GM18519 (cell line): ENCODE measurements at regions not wholly inside any gene's neighbourhood (a gene's known extent, or its start where the extent isn't known, plus 50 kb on each side); places are given as distances from the start of the nearest gene placed in this dataset.

Experiments
- ATAC-seq: cut with Tn5 transposase; IDR thresholded peaks from one replicate; pipeline ENCODE4 v1.9.1; 2021; ENCODE audit warnings: mild to moderate bottlenecking, moderate library complexity; ENCODE audit not compliant: unreplicated experiment, low FRiP score

DNA sequence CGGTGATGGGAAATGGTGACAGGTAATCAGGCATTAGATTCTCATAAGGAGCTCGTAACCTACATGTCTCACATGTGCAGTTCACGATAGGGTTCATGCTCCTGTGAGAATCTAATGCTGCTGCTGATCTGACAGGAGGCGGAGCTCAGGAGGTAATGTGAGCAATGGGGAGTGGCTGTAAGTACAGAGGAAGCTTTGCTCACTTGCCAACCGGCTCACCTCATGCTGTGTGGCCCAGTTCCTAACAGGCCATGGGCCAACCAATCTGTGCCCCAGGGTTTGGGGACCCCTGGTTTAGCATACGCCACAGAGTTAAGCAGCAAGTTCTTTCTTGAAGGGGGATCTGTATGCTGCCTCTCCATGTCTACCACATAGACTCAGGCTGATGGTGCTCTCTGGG, 133.1 kb downstream of the IQUB start:
- ATAC-seq, result no peak

DNA sequence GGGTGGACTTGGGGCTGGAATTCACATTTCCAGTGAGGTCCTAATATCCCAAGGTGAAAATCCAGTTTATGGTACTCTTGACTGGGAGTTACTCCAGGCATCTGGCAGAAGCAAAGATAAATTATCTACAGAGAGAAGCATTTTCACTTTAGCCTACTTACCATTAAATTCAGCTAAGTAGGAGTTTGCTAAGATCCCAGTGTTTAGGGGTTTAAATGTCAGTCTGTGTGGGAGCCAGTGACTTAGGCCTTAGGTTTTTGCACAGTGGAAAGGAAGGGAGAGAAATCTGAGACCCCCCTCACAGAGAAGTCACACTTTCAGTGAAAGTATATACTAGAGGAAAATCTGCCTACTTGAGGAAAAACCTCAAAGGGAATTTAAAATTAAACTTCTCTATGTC, 134.2 kb downstream of the IQUB start:
- no peak for ATAC-seq

DNA sequence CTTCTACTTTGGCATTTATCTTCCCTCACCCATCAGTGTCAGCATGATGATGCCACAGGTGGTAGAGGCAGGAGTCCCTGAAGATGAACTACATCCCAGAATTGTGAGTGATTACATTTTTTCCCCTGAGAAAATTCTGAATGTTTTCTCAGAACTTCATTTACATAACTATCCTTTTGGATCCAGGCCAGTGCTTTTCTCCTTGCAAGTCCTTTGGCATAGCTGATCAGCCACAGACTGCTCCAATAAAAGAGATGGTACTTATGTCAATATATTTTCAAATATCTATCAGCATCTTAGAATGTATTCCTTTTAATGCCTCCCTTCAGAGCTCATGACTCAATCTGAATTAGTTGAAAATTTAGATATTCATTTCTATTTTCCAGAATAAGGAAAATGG, 135.5 kb downstream of the IQUB start:
- no peak for ATAC-seq

DNA sequence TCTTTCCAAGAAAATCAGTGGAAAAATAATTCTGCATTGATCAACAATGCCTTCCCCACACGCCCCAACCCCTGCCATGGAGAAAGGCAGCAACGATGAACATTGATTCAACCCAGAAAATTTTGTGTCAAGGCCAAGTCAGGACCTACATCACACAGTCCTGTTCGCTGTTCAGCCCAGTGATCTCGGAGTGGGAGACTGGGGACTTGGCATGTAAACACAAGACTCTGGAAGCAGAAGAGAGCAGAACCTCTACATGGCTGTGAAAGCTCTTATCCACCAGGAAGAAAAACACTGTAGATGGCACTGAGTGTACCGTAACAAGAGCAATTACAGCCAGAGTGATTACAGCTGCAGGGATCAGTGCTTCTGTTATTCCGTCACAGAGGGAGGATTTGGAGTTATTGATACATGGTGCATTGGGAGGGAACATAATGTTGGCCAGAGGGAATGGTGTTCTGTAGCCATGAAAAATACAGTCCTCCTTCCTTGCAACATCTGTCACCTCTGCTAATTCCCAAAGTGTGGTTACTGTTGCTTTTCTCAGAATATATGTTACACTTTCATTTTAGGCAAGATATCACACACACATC, 136.6 kb downstream of the IQUB start:
- no peak for ATAC-seq

DNA sequence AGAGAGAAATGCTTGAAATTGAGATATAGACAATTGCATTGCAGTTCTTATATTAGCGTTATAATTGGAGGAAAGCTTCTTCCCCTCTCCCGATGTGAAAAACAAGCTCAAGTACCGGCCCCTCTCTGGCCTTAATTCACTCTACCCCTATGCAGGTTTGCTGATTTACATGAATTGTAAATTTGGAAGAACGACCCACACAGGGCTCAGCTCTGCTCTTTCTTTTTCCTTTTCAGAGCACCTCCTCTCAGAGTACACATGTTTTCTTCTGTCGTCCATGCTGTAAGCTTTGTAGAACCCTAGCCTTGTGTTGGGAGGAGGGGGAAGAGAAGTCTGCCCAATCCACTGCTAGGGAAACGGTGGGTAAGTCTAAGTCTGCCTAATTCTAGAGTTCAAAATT, 140.8 kb downstream of the IQUB start:
- no peak for ATAC-seq

DNA sequence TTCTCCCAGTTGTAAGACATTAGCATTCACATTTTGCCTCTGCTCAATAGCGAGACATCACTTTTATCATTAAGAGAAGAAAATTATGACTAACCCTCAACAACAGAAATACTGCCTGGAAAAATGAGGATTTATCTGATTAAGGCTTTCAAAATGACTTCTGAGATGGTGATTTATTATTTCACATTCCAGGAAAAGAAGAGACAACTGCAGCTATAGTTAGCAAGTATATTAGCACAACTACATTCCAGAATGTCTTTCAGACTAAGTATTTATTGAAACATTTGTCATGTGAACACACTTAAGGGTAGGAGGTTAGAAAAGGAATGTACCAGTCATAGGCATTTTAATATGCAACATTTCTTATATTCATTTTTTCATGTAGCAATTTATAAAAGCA, 162.0 kb downstream of the IQUB start:
- no peak for ATAC-seq

DNA sequence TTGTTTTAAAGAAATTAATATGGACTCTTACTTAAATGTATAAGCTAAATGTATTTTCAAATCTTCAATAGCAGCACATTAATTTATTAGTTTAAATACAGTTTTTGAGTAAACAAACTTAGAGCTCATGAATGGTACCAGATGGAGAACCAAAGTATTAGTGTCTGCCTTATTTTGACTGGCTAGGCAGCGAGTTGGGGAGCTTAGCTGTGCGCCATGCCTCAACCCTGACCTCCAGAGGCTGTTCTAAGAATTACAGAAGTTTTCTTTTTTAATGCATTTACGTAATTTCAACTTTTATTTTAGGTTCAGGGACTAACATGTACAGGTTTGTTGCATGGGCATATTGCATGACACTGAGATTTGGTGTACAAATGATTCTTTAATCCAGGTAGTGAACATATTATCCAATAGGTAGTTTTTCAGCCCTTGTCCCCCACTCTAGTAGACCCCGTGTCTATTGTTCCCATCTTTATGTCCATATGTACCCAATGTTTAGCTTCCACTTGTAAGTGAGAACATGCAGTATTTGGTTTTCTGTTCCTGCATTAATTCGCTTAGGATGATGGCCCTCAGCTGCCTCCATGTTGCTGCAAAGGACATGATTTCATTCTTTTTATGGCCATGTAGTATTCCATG, 166.8 kb downstream of the IQUB start:
- peak; percentile 98 for ATAC-seq

DNA sequence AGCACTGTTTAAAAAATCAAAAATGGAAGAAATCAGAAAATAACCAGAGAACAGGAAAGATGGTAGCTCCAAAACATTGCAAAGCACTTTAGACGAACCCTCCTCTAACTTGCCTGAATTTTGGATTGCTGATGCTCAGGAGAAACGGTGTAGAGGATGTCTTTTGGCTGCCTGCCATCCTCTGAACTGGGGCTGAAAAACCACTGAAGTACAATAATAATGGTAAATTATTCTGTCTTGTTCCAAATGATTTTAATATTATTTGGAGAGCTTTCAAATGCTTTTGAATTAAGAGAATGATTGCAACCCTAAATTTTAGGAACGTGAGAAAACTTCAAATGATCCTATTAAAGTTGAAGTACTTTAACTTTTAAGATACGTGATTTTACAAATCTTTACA, 167.3 kb upstream of the SLC13A1 start:
- ATAC-seq, result no peak

DNA sequence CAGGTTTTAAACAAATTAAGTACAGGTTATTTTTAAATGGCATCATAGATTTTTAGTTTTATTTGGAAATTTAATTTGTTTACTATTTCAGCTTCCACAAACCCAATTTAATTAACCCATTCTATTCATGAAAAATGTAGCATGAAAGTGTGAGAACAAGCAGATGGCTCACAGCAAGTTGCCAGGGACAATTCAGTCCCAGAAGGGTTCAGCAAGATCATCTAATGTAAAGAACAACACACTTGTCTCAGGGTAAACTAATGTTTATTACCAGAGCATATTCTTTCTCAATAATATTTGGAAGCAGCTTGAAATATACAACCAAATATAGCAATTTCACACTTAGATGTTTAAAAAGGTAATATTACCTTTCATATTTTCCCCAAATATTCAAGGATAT, 166.9 kb upstream of the SLC13A1 start:
- ATAC-seq, result no peak

DNA sequence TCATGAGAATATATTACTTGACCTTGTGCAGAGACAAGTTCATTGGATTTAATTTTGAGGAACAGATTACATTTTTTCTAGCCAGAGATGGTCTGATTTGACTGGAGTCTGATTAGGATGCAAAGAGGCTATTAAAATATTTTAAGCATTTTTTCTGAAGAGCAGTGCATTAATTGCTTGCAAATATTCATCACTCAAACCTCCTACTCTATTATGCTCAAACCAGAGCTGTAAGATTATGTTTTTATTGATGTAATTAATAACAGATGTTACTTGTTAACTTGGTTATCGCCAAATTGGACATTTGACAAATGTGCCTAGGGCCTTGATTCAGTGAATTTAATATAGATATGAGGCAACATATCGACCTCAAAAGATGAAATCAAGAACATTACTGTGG, 160.9 kb upstream of the SLC13A1 start:
- no peak for ATAC-seq

DNA sequence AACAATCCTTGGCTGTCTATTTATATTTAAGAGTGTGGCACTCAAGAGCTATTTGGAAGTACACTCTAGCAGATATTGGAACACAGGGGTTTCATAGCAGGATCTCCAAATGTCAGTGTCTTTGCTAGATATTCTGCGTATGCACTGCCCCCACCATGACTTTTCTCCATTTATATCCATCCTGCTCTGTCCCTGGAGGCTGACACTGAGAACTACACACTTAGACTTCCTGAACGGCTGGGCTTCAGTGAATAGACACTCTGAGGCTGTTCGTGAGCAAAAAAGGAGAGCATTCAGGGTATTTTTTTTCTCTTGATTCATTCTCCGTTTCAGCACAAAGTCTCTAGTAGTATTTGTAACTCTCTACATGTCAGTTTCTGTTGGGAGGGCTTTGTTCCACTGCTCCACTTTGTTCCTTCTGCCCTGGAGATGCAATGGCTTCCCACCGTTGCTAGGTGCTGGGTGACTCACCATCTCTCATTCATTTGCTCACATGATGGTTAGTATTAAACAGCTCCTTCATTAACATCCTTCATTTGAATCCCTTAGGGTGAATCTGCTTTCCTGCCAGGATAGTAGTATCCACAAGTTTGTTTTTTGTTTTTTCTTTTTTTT, 155.9 kb upstream of the SLC13A1 start:
- no peak for ATAC-seq

DNA sequence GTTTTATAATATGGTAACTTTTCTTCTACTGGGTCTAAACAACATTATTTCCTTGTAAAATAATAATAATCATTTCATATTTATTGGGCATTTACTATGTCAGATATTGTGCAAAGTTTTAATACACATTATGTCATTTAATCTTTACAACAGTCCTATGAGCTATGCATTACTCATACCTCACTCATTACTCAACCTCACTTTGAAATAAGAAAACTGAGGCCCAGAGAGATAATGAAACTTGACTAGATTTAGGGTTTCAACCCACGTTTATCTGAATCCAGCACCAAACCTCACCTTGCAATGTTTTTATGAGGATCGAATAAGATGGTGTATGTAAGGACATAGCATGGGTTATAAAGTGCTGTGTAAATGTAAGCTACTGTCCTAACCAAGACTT, 153.2 kb upstream of the SLC13A1 start:
- no peak for ATAC-seq

DNA sequence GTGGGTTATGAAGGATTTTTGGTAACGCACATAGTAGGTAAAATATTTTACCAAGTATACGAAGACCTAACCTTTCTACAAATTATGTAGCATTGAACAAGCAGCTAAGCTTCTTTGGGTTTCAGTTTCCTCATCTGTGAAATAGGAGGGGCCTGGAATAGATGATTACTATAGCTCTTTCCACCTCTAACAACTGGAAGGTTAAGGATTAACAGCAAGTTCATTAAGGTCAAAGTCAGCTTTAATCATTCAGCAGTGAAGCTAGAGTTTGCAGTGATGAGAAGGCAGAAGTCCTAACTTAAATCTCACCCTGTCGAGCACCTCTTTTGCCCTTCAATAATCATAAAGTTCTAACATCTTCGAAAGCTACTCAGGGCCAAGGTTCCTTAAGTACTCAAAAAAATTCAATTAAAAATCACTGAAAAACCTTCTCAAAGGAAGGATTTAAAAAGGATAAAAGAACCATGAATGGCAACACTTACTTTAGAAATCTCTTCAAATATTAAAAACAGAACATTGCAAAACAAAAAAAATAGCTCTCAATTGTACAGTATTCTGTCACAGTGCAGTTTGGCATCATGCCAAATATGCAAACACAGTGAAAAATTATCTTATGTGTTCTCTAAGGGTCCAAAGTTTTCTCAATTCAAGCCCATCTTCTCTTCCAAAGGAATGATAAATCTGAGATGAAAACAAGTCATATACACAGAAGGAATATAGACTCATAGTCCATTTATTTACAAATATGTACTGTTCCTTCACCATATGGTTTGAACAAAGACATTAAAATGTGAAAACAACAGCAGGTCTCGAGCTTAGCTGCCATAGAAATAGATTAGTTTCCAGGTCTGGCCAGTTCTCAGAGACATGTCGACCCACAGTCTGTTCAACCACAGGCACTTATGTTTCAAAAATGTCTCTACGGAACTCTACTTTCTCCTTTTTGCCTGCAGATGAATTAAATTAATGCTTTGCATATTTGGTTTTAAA, 152.0 kb upstream of the SLC13A1 start:
- ATAC-seq, result no peak

DNA sequence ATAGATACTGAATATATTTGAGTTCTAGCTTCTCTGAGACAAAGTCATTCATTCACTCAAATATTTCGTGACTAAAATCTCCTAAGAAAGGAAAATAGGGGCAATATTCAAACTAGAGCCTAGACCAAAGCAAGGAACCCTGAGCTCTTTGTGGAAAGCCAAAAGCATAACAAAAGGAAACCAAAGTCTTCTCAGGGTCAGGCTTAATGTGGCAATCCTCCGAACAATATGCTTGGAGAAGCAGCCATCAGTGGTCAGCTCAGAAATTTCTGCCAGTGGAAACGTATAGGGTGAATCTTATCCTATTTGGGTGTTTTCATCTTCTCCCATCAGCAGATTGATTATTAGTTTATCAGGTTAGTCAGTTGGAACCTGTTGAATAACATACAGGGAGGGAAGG, 151.3 kb upstream of the SLC13A1 start:
- ATAC-seq, result no peak

DNA sequence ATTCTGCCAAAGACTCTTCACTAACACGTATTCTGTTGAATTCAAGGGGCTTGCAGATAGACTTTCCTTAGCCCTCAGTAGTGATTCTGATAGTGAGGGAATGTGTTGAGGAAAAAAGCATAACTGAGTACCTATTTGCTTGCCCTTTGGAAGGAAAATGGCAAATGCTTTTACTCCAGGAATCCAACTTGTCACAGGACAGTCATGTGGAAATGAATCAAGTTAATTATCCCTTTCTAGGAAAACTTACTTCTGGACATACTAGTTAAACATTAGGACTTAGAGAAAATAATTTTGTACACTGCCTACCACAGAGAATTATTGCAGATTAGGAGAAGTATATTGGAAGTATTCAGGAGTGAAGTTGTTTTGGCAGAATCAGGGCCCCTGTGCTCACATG, 148.9 kb upstream of the SLC13A1 start:
- ATAC-seq, result no peak

DNA sequence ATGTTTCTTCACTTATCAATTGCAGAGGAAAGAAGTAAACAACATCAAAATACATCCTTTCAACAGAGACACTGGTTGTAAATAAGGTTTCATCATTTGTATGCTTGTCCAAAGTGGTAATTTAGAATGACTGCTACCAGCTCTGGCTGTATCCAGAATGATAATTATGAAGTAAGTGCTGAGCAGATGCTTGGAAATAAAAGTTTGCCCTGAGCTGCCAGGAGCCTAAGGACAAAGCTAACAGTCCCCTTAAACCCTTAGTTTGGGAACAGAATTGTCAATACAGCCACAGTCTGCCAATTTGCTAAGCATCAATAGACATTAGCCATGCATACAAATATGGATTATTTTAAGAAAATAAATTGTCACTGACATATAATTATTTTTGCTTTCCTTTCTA, 147.0 kb upstream of the SLC13A1 start:
- ATAC-seq, result no peak

DNA sequence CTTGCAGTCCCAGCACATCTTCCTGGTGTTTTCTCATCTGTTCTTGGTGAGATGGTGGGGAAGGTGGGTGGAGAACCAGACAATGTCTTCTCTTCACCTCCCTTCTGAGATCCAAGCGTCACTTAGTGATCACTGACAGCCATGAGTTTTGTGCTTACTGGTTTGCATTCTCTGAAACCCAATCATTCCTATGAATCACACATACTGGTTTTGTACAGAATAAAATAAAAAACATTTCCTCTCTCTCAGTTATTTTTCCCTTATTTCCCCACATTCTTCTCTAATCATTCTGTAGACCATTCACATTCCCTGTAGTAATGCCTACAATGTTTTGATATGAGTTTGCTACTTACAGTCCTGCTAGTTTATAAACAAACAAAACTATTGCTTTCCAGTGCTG, 143.8 kb upstream of the SLC13A1 start:
- ATAC-seq, result no peak

DNA sequence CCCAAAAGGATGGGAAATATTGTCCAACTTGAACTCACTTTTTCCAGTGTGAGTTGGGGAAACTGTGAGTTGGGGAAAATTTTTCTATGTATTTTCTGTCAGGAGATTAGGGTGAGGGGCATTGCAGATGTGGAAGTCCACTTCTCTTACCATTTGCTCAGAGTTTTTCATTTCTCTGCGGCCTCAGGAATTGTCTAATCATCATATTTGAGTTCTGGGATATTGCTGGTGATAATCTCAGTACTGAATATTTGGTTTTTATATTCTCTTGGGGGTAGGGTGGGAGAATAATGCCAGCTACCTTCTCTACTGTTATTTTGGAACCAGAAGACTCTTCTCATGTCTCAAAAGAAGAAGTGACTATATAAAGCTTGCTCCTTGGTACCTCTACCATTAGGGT, 141.3 kb upstream of the SLC13A1 start:
- no peak for ATAC-seq

DNA sequence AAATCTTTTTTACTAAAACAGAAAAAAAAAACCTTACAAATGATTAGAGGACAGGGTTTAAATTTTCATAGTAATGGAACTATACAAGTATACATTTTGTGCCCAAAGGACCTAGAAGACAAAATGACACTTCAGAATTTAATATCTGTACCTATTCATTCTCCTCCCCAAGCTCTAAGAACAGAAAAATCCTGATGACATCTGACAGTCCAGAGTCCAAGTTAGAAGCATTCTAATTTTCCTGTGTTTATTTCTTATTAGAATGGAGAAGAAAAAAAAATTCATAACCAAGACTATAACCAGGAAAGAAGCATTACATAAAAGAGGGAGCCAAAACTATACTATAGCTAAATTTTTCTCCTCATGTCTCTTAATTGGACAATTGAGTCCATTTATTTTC, 138.9 kb upstream of the SLC13A1 start:
- no peak for ATAC-seq

DNA sequence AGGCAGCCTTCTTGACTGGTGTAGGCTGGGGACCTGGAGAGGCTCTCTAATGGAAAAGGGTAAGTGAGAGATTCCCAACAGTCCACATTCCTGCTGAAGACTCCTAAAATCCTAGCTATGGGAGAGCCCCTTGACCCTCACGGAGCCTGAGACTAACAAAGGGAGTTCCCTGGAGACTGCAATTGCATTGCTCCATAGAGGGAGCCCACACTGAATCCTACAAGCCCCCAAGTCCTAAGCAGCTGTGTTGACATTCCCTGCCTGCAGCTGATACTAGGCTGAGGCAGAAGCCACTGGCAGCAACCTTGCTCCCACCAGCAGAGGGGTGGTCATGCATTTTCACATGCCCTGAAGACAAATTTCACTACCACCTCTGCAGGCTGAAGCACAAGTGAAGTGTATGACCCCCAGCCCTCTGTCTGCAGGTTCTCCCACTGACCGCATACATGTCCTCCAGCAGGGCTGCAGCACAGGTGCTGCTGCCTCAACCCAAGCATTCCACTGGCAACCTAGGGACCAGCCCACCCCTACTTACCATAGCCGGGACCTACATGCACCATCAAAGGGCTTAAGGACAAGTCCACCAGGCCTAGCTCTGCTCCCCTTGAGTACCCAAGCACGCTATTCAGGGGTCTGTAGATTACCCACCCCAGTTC, 130.3 kb upstream of the SLC13A1 start:
- no peak for ATAC-seq

DNA sequence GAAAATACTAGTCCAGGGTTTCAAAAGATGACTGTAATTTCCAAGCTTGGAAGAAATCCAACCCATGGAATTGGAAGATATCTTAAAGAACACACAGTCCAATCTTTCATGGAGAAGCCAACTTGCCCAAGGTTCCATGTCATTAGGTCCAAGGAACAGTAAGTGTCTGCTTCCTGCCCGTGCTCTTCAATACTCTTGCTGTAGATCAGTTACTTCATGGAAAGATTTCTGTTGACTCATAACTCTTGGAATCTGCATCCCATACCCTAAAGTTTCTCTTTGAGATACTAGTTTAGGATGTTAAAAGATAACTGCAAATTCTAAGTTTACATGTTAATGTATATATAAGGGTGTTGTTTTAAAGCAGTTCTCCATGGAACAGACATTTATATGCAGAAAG, 127.9 kb upstream of the SLC13A1 start:
- no peak for ATAC-seq
